Lower leg skin (tissue), 4 donors: ENCODE measurements at regions not wholly inside any gene's neighbourhood (a gene's known extent, or its start where the extent isn't known, plus 50 kb on each side); places are given as distances from the start of the nearest gene placed in this dataset.

Experiments
- DNase-seq, 2 donors: peaks; one replicate each; pipeline ENCODE4 v3.0.0-alpha.2; 2019; ENCODE audit warnings: low spot score in 2 of 2
- H3K4me3 ChIP-seq: fragments of 200-600 bp; sonication (generic); 2 replicates; pipeline ENCODE4 v1.5.1; 2017; ENCODE audit warnings: mild to moderate bottlenecking, low read depth; ENCODE audit not compliant: poor library complexity, severe bottlenecking
- POLR2A ChIP-seq, 2 donors: fragments of 450-650 bp; IDR thresholded peaks; one replicate each; pipeline ENCODE4 v1.6.1; 2016 to 2017; ENCODE audit warnings: antibody characterized with exemption in 2 of 2, mild to moderate bottlenecking in 1 of 2, moderate library complexity in 1 of 2
- WGBS, 2 donors: methylation state at CpG; one replicate each; pipeline ENCODE4 v1.1.5; 2018; 5-methylcytosine and 5-hydroxymethylcytosine counted together
- intact Hi-C: fragments of 100-400 bp; cut with DNase I; formaldehyde crosslinking; loops from one replicate; pipeline ENCODE4 v1.15.0; 2023; ENCODE audit warnings: low total_unique reads
- TF ChIP-seq, protein P1 (sequence below), 3 donors: fragments of 450-650 bp; IDR thresholded peaks; one replicate each; pipeline ENCODE4 v1.5.1; 2016; ENCODE audit warnings: antibody characterized with exemption in 3 of 3, mild to moderate bottlenecking in 3 of 3, moderate library complexity in 2 of 3

DNA sequence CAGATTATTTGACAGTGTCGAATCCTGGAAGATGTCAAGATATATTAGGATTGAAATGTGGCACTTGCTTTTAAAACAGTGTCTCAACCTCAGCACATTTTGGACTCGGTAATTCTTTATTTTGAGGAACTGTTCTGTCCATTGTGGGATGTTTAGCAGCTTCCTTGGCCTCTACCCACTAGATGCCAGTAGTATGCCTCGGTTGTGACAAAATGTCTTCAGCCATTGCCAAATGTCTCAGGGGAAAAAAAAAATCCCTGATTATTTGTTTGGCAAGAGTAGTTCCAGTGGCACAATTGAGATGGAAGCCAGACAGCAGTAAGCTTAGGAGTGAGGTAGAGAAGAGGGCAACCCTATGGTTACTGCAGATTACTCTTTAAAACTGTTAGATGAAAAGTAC is 694.5 kb upstream of the RIOK2 start:
- TF ChIP-seq POLR2A (IDR thresholded peaks at IDR 0.05), result no peak
- TF ChIP-seq, protein P1, sequence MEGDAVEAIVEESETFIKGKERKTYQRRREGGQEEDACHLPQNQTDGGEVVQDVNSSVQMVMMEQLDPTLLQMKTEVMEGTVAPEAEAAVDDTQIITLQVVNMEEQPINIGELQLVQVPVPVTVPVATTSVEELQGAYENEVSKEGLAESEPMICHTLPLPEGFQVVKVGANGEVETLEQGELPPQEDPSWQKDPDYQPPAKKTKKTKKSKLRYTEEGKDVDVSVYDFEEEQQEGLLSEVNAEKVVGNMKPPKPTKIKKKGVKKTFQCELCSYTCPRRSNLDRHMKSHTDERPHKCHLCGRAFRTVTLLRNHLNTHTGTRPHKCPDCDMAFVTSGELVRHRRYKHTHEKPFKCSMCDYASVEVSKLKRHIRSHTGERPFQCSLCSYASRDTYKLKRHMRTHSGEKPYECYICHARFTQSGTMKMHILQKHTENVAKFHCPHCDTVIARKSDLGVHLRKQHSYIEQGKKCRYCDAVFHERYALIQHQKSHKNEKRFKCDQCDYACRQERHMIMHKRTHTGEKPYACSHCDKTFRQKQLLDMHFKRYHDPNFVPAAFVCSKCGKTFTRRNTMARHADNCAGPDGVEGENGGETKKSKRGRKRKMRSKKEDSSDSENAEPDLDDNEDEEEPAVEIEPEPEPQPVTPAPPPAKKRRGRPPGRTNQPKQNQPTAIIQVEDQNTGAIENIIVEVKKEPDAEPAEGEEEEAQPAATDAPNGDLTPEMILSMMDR (IDR thresholded peaks at IDR 0.05), result no peak
- intact Hi-C loops, result no loop called here
- WGBS, 2 donors, result 53 to 59% methylated on average over 3 of the region's 3 CpGs
- no peak for DNase-seq
- H3K4me3 ChIP-seq, result no peak overlapping the region

DNA sequence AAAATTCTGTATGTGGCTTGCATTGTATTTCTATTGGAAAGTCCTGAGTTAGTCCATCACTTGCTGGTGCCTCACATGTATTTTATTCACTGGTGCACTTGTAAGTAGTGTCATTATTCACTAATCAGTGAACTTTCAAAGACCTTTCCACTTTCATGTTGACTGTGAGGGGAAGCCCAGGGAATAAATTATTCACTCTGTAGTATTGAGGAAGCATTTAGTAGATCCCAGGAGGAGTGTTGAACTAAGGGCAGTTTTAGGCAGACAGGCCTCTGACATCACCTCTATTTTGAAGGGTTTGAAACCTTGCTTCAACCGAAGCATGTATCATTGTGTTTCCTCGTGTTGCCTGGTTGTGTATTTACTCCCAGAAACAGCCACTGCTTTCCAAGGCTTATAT is 705.4 kb upstream of the RIOK2 start:
- no peak overlapping the region for H3K4me3 ChIP-seq
- no peak for TF ChIP-seq POLR2A (IDR thresholded peaks at IDR 0.05)
- TF ChIP-seq, protein P1 (IDR thresholded peaks at IDR 0.05), result no peak
- DNase-seq, result no peak
- intact Hi-C loops, result no loop called here
- WGBS, 2 donors, result 73 to 78% methylated on average over 2 of the region's 2 CpGs

DNA sequence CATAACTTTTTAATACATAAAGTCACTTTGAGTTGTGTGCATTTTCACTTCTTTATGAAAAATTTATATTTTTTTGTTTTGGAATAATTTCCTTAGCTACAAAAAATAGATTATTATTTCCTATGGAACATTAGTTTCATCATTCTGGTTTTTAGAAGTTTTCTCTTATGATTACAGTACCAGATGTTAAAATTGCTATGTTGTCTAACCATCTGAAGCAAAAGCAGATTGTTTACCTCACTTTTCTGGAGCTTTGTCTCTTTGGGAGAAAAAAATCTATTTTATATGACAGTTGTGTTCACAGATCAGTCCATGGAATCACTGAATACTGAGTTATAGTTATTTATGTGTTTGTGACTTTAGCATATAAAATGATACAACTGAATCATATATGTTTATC is 708.9 kb upstream of the RIOK2 start:
- TF ChIP-seq POLR2A (IDR thresholded peaks at IDR 0.05), result no peak
- TF ChIP-seq, protein P1 (IDR thresholded peaks at IDR 0.05), result no peak
- no peak overlapping the region for H3K4me3 ChIP-seq
- no peak for DNase-seq
- intact Hi-C loops, result no loop called here

DNA sequence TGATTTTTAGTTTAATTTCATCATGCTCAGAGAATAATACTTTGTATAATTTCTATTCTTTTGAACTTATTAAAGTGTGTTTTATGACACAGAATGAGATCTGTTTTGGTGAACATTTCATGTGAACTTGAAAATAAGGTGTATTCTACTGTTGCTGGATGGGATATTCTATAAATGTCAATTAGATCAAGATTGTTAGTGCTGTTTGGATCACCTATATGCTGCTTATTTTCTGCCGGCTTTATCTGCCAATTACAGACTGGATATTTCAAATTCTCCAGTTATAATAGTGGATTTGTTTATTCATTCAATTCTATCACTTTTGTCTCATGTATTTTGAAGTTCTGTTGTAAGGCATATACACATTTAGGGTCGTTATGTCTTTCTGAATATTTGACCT is 720.7 kb upstream of the RIOK2 start:
- H3K4me3 ChIP-seq, result no peak overlapping the region
- TF ChIP-seq POLR2A (IDR thresholded peaks at IDR 0.05), result no peak
- TF ChIP-seq, protein P1 (IDR thresholded peaks at IDR 0.05), result no peak
- 85 to 87% methylated on average over 2 of the region's 2 CpGs for WGBS, 2 donors
- intact Hi-C loops, result no loop called here
- DNase-seq, result no peak

DNA sequence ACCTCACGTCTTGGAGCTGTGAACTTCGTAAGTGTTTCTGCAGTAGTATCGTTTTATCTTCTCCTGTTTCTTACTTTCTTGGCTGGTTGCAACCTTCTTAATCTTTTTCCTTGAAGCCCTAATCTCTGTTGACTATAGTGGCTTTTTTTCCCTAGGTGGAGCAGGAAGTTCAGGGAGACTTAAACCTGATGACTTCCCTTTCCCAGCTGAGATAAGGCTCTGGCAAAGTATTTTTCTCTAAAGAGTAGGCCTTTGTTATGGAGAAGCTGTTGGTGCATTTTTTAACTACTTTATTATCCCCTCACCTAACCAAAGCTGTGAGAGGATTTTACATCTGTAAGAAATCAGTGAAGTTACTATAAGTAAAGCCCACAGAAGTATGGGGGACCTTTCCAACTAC is 723.1 kb upstream of the RIOK2 start:
- DNase-seq, result no peak
- no peak for TF ChIP-seq POLR2A (IDR thresholded peaks at IDR 0.05)
- TF ChIP-seq, protein P1 (IDR thresholded peaks at IDR 0.05), result no peak
- 75 to 79% methylated on average over 3 of the region's 3 CpGs for WGBS, 2 donors
- intact Hi-C loops, result no loop called here
- H3K4me3 ChIP-seq, result no peak overlapping the region

DNA sequence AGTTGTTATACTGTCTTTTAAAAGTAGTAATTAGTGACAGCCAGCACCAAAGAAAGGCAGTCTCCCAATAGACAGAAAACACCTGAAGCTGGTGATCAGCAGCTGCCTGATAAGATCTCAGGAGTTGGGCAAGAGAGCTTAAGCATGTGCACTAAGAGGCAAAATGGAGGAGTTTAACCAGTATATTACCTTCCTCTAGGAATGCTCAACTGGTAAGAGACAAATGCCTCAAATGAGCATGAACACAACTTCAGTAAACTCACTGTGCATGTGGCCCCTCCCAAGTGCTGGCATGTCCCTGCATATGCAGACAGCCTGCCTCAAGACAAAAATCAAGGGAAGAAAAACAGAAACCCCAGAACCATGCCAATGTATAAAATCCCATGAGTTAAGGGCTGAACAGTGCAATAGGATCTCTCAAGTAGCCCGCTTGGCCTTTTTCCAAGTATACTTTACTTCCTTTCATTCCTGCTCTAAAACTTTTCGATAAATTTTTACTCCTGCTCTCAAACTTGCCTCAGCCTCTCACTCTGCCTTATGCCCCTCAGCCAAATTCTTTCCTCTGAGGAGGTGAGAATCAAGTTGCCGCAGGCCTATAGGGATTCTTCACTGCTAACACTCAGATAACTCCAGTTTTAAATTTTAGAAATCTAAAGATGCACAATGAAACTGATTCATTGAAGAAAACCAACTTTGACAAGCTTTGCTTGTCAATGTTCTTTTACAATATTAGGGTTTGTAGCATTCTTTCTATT is 724.8 kb upstream of the RIOK2 start:
- TF ChIP-seq POLR2A (IDR thresholded peaks at IDR 0.05), result no peak
- TF ChIP-seq, protein P1 (IDR thresholded peaks at IDR 0.05), result no peak
- no peak for DNase-seq
- H3K4me3 ChIP-seq, result no peak overlapping the region
- intact Hi-C loops, result no loop called here
- 82 to 84% methylated on average over 3 of the region's 3 CpGs for WGBS, 2 donors
